Heart left ventricle (tissue), 16 donors: ENCODE measurements at regions not wholly inside any gene's neighbourhood (a gene's known extent, or its start where the extent isn't known, plus 50 kb on each side); places are given as distances from the start of the nearest gene placed in this dataset.

Experiments used
- ATAC-seq, 4 donors: fragments of 200-7000 bp; cut with Tn5 transposase; one replicate each; pipeline ENCODE4 v1.9.1; 2020 to 2022; ENCODE audit warnings: moderate library complexity in 4 of 4, mild to moderate bottlenecking in 3 of 4, moderate number of reproducible peaks in 1 of 4
- DNase-seq, 5 donors: peaks; one replicate each; pipeline ENCODE4 v3.0.0-alpha.2; 2020
- H3K27ac ChIP-seq, 12 donors: fragments of 200-600 bp; sonication (generic) in 4 of 12; one replicate each; pipeline versions ENCODE4 v1.5.0 to v1.8.0; 2016 to 2022; ENCODE audit warnings: mild to moderate bottlenecking in 2 of 12
- H3K27me3 ChIP-seq, 9 donors: fragments of 200-600 bp; sonication (generic) in 2 of 9; one replicate each; pipeline versions ENCODE4 v1.5.1 to v1.8.0; 2016 to 2022; ENCODE audit warnings: mild to moderate bottlenecking in 3 of 9
- H3K36me3 ChIP-seq, 9 donors: fragments of 200-600 bp; sonication (generic) in 2 of 9; one replicate each; pipeline versions ENCODE4 v1.5.0 to v1.8.0; 2018 to 2022; ENCODE audit warnings: mild to moderate bottlenecking in 2 of 9
- H3K4me1 ChIP-seq, 12 donors: fragments of 200-600 bp; sonication (generic) in 4 of 12; one replicate each; pipeline versions ENCODE4 v1.5.0 to v1.8.0; 2016 to 2022; ENCODE audit warnings: mild to moderate bottlenecking in 3 of 12
- H3K4me3 ChIP-seq, 12 donors: fragments of 200-600 bp; sonication (generic) in 4 of 12; one replicate each; pipeline versions ENCODE4 v1.5.0 to v1.8.0; 2017 to 2022; ENCODE audit warnings: mild to moderate bottlenecking in 9 of 12, moderate library complexity in 4 of 12
- H3K9me3 ChIP-seq, 12 donors: fragments of 200-600 bp; sonication (generic) in 4 of 12; one replicate each; pipeline versions ENCODE4 v1.5.0 to v1.8.0; 2016 to 2022; ENCODE audit warnings: mild to moderate bottlenecking in 1 of 12
- CTCF ChIP-seq, 12 donors: fragments of 200-600 bp; sonication (generic) in 4 of 12; IDR thresholded peaks; one replicate each; pipeline versions ENCODE4 v1.5.0 to v1.8.0; 2018 to 2022; ENCODE audit warnings: antibody characterized with exemption in 12 of 12, mild to moderate bottlenecking in 5 of 12
- POLR2A ChIP-seq, 2 donors: fragments of 450-650 bp; IDR thresholded peaks; one replicate each; pipeline ENCODE4 v1.6.1; 2017; ENCODE audit warnings: antibody characterized with exemption in 2 of 2, mild to moderate bottlenecking in 2 of 2, moderate library complexity in 2 of 2
- WGBS, 4 donors: extraction: QIAGEN DNeasy Blood & Tissue Kit in 2 of 4; methylation state at CpG; one replicate each; pipeline versions ENCODE4 v1.1.5 to v1.1.7; 2013 to 2018; 5-methylcytosine and 5-hydroxymethylcytosine counted together
- intact Hi-C, 10 donors: fragments of 100-400 bp; cut with DNase I; formaldehyde crosslinking; loops; one replicate each; pipeline versions ENCODE4 v1.11.1 to v1.14.2; 2022
- donor health status: ischemic (EF 13 %, LVEDD 7.1; RV severe dilation, severe dysfunction).
- donor health status: healthy with polysubstance abuse.
- donor health status: DM: no; HTN: yes; CAD: no.
- donor health status: DM: no; HTN: no; CAD: no.
- donor health status: ischemic (EF 25% LVEDD 6.9; RV normal size, moderate dysfunction).
- donor health status: ischemic (EF 25% LVEDD 5.7; RV mildly dilated, moderate dysfunction).
- donor health status: healthy.
- donor health status: DM: yes; HTN: yes; CAD: no.
- donor health status: ischemic (EF 35%, LVEDD 5.7; RV mildly dilated, moderate dysfunction).
- donor health status: nonischemic (EF 11% LVEDD 7.7; RV severe dilation, severe dysfunction).
- donor health status: DM: yes; HTN: yes; CAD: no.
- donor health status: PGD.
- donor health status: ischemic (EF 29% LVEDD 5.4; RV normal size, mild dysfunction).
- donor health status: nonischemic (EF 23%, LVEDD 6.1; RV moderate dilation, normal function).

- Histone ChIP-seq H3K27ac (no peak overlapping the region), H3K4me3 (no peak overlapping the region), H3K36me3 (no peaks in the 10 kb centered on the region), H3K4me1 (no peaks in the 10 kb centered on the region), H3K27me3 (no peaks in the 10 kb centered on the region), H3K9me3 (no peaks in the 10 kb centered on the region)
- ATAC-seq (no peak), DNase-seq (no peak)
- TF ChIP-seq CTCF (IDR thresholded peaks at IDR 0.05) (no peak), POLR2A (IDR thresholded peaks at IDR 0.05) (no peak)
- WGBS, 4 donors, result 71 to 79% (median 75%) methylated on average over 2 of the region's 2 CpGs
- intact Hi-C loops, result no loop called here
Observed at GRCh38 chr3:102259663-102260062, 175.2 kb upstream of the ZPLD1 start.

- intact Hi-C loops, result no loop called here
- H3K4me3 ChIP-seq, result no peak overlapping the region
- DNase-seq (no peak), ATAC-seq (no peak)
- WGBS, 4 donors, result 39 to 70% (median 46%) methylated on average over 3 of the region's 3 CpGs
- no peak for TF ChIP-seq CTCF (IDR thresholded peaks at IDR 0.05)
- TF ChIP-seq POLR2A (IDR thresholded peaks at IDR 0.05), result no peak
- H3K36me3 ChIP-seq, result no peaks in the 10 kb centered on the region
- no peak overlapping the region for H3K27ac ChIP-seq
- no peaks in the 10 kb centered on the region for H3K9me3 ChIP-seq
- no peaks in the 10 kb centered on the region for H3K27me3 ChIP-seq
- no peaks in the 10 kb centered on the region for H3K4me1 ChIP-seq
Observed at GRCh38 chr3:102265720-102266119, 169.1 kb upstream of the ZPLD1 start.

- TF ChIP-seq CTCF (IDR thresholded peaks at IDR 0.05) (no peak), POLR2A (IDR thresholded peaks at IDR 0.05) (no peak)
- peaks cover 0 to 7% (median 0%) of the 10 kb centered on the region in 12 donors for H3K9me3 ChIP-seq
- H3K36me3 ChIP-seq, result no peaks in the 10 kb centered on the region
- H3K27me3 ChIP-seq, result no peaks in the 10 kb centered on the region
- H3K4me3 ChIP-seq, result no peak overlapping the region
- H3K27ac ChIP-seq, result no peak overlapping the region
- ATAC-seq (no peak), DNase-seq (no peak)
- H3K4me1 ChIP-seq, result no peaks in the 10 kb centered on the region
- intact Hi-C loops, result no loop called here
Observed at GRCh38 chr3:102269406-102269805, 165.4 kb upstream of the ZPLD1 start.

- no peaks in the 10 kb centered on the region for H3K4me1 ChIP-seq
- no peaks in the 10 kb centered on the region for H3K27me3 ChIP-seq
- H3K36me3 ChIP-seq, result no peaks in the 10 kb centered on the region
- peaks cover 0 to 15% (median 0%) of the 10 kb centered on the region in 12 donors for H3K9me3 ChIP-seq
- ATAC-seq, result no peak
- H3K4me3 ChIP-seq, result no peak overlapping the region
- no peak overlapping the region for H3K27ac ChIP-seq
- intact Hi-C loops, result no loop called here
- no peak for TF ChIP-seq POLR2A (IDR thresholded peaks at IDR 0.05)
- DNase-seq, result no peak
Observed at GRCh38 chr3:102290241-102290640, 144.6 kb upstream of the ZPLD1 start.

GRCh38 chr3:102295756-102296155 is 139.1 kb upstream of the ZPLD1 start:
- intact Hi-C loops, result no loop called here
- DNase-seq (no peak), ATAC-seq (no peak)
- H3K9me3 ChIP-seq, result no peaks in the 10 kb centered on the region
- H3K27ac ChIP-seq, result no peak overlapping the region
- no peak for TF ChIP-seq POLR2A (IDR thresholded peaks at IDR 0.05)
- no peak for TF ChIP-seq CTCF (IDR thresholded peaks at IDR 0.05)
- no peaks in the 10 kb centered on the region for H3K4me1 ChIP-seq
- no peaks in the 10 kb centered on the region for H3K27me3 ChIP-seq
- no peak overlapping the region for H3K4me3 ChIP-seq
- H3K36me3 ChIP-seq, result no peaks in the 10 kb centered on the region
